Natural killer cell (primary cell): ENCODE measurements at regions not wholly inside any gene's neighbourhood (a gene's known extent, or its start where the extent isn't known, plus 50 kb on each side); places are given as distances from the start of the nearest gene placed in this dataset.

Experiments used
- ATAC-seq, 3 donors: fragments of 150-1000 bp in 2 of 3; fragments of 200-7000 bp in 1 of 3; cut with Tn5 transposase; 1 replicate in 1 of 3; 2 replicates in 2 of 3; pipeline ENCODE4 v1.10.0; 2021; ENCODE audit warnings: mild to moderate bottlenecking in 2 of 3, moderate library complexity in 2 of 3
- DNase-seq, 2 donors: peaks; one replicate each; pipeline versions ENCODE4 v3.0.0 to v3.0.0-alpha.2; 2013 to 2021; ENCODE audit warnings: mixed read lengths in 1 of 2
- H3K27ac ChIP-seq: one replicate; pipeline ENCODE4 v1.5.1; 2013; ENCODE audit warnings: mild to moderate bottlenecking, low read length
- H3K27me3 ChIP-seq: one replicate; pipeline ENCODE4 v1.6.1; 2013; ENCODE audit warnings: low read length; ENCODE audit not compliant: control insufficient read depth, insufficient read depth
- H3K36me3 ChIP-seq: one replicate; pipeline ENCODE4 v1.6.1; 2013; ENCODE audit warnings: low read length; ENCODE audit not compliant: control insufficient read depth, insufficient read depth
- H3K4me1 ChIP-seq: one replicate; pipeline ENCODE4 v1.6.1; 2013; ENCODE audit warnings: low read length; ENCODE audit not compliant: control insufficient read depth, insufficient read depth
- H3K4me3 ChIP-seq: one replicate; pipeline ENCODE4 v1.5.1; 2013; ENCODE audit warnings: low read length
- H3K9me3 ChIP-seq: one replicate; pipeline ENCODE4 v1.6.1; 2013; ENCODE audit warnings: low read length; ENCODE audit not compliant: control insufficient read depth, insufficient read depth
- H3K27ac Mint-ChIP-seq, 2 donors: one replicate each; pipeline ENCODE4 v1.8.0; 2022; ENCODE audit warnings: mild to moderate bottlenecking in 2 of 2, mixed read lengths in 2 of 2, moderate library complexity in 1 of 2
- H3K27me3 Mint-ChIP-seq, 2 donors: one replicate each; pipeline ENCODE4 v1.8.0; 2022; ENCODE audit warnings: low read depth in 2 of 2, mixed read lengths in 2 of 2
- H3K36me3 Mint-ChIP-seq: one replicate; pipeline ENCODE4 v1.8.0; 2022; ENCODE audit warnings: mixed read lengths
- H3K4me1 Mint-ChIP-seq, 2 donors: one replicate each; pipeline ENCODE4 v1.8.0; 2022; ENCODE audit warnings: mixed read lengths in 2 of 2
- H3K4me3 Mint-ChIP-seq: one replicate; pipeline ENCODE4 v1.8.0; 2022; ENCODE audit warnings: mild to moderate bottlenecking, moderate library complexity, mixed read lengths
- H3K9me3 Mint-ChIP-seq, 2 donors: one replicate each; pipeline ENCODE4 v1.8.0; 2022; ENCODE audit warnings: mixed read lengths in 2 of 2
- CTCF ChIP-seq: fragments of 200-600 bp; IDR thresholded peaks from one replicate; pipeline ENCODE4 v1.8.0; 2022; ENCODE audit warnings: antibody characterized with exemption
- WGBS: methylation state at CpG from one replicate; pipeline ENCODE4 v1.1.7; 2013; ENCODE audit warnings: missing lambda C conversion rate; ENCODE audit not compliant: insufficient coverage; 5-methylcytosine and 5-hydroxymethylcytosine counted together
- intact Hi-C: fragments of 100-400 bp; cut with micrococcal nuclease; formaldehyde crosslinking; loops from one replicate; pipeline ENCODE4 v1.14.2; 2022

GRCh38 chr11:8333811-8334401 lies 70.2 kb upstream of the LMO1 start:
- intact Hi-C loops = no loop called here

GRCh38 chr11:8333376-8333775 lies 69.7 kb upstream of the LMO1 start:
- H3K27me3 Mint-ChIP-seq = no peaks in the 10 kb centered on the region
- H3K9me3 Mint-ChIP-seq = no peaks in the 10 kb centered on the region
- Histone ChIP-seq H3K9me3 (no peaks in the 10 kb centered on the region), H3K4me1 (peaks cover 20% of the 10 kb centered on the region), H3K27me3 (no peaks in the 10 kb centered on the region), H3K4me3 (no peak overlapping the region), H3K36me3 (no peaks in the 10 kb centered on the region), H3K27ac (no peak overlapping the region)
- no peak for DNase-seq
- no peak overlapping the region for H3K27ac Mint-ChIP-seq
- 90% methylated on average over 4 of the region's 4 CpGs for WGBS
- peaks cover 0 to 8% of the 10 kb centered on the region in 2 donors for H3K4me1 Mint-ChIP-seq
- TF ChIP-seq CTCF = no peak
- no peak for ATAC-seq
- intact Hi-C loops = no loop called here
- no peaks in the 10 kb centered on the region for H3K36me3 Mint-ChIP-seq
- no peak overlapping the region for H3K4me3 Mint-ChIP-seq

More at GRCh38 chr11:8333811-8334401, 70.2 kb upstream of the LMO1 start:
- H3K4me1 ChIP-seq = peaks cover 19% of the 10 kb centered on the region
- H3K27ac Mint-ChIP-seq = no peak overlapping the region
- no peaks in the 10 kb centered on the region for H3K36me3 ChIP-seq
- H3K4me1 Mint-ChIP-seq = peaks cover 0 to 8% of the 10 kb centered on the region in 2 donors
- no peak overlapping the region for H3K27ac ChIP-seq
- 84% methylated on average over 7 of the region's 7 CpGs for WGBS
- ATAC-seq (no peak), DNase-seq (no peak)
- H3K9me3 Mint-ChIP-seq = no peaks in the 10 kb centered on the region
- H3K27me3 Mint-ChIP-seq = no peaks in the 10 kb centered on the region
- TF ChIP-seq CTCF = no peak
- H3K4me3 ChIP-seq = no peak overlapping the region
- no peaks in the 10 kb centered on the region for H3K27me3 ChIP-seq
- no peaks in the 10 kb centered on the region for H3K36me3 Mint-ChIP-seq
- no peak overlapping the region for H3K4me3 Mint-ChIP-seq
- no peaks in the 10 kb centered on the region for H3K9me3 ChIP-seq

GRCh38 chr11:8332891-8333290 lies 69.2 kb upstream of the LMO1 start:
- 54% methylated on average over 9 of the region's 12 CpGs for WGBS
- Mint-ChIP-seq H3K4me1 (peaks cover 0 to 5% of the 10 kb centered on the region in 2 donors), H3K36me3 (no peaks in the 10 kb centered on the region), H3K9me3 (no peaks in the 10 kb centered on the region), H3K27ac (no peak overlapping the region), H3K27me3 (no peaks in the 10 kb centered on the region), H3K4me3 (no peak overlapping the region)
- H3K36me3 ChIP-seq = no peaks in the 10 kb centered on the region
- H3K27me3 ChIP-seq = no peaks in the 10 kb centered on the region
- intact Hi-C loops = no loop called here
- no peak overlapping the region for H3K27ac ChIP-seq
- ATAC-seq = no peak
- peaks cover 20% of the 10 kb centered on the region for H3K4me1 ChIP-seq
- TF ChIP-seq CTCF = no peak
- H3K9me3 ChIP-seq = no peaks in the 10 kb centered on the region
- no peak overlapping the region for H3K4me3 ChIP-seq
- no peak for DNase-seq

GRCh38 chr11:8332196-8332595 lies 68.5 kb upstream of the LMO1 start:
- Histone ChIP-seq H3K9me3 (no peaks in the 10 kb centered on the region), H3K4me1 (peaks cover 20% of the 10 kb centered on the region), H3K27me3 (no peaks in the 10 kb centered on the region), H3K4me3 (no peak overlapping the region), H3K36me3 (no peaks in the 10 kb centered on the region), H3K27ac (no peak overlapping the region)
- DNase-seq (no peak), ATAC-seq (peak in 2 of 3 donors; percentile 15 to 18)
- Mint-ChIP-seq H3K27ac (no peak overlapping the region), H3K9me3 (no peaks in the 10 kb centered on the region), H3K4me3 (no peak overlapping the region), H3K27me3 (no peaks in the 10 kb centered on the region), H3K36me3 (no peaks in the 10 kb centered on the region), H3K4me1 (no peaks in the 10 kb centered on the region)
- intact Hi-C loops = no loop called here
- 39% methylated on average over 4 of the region's 4 CpGs for WGBS
- no peak for TF ChIP-seq CTCF
